ENCODE measurements at regions not wholly inside any gene's neighbourhood (a gene's known extent, or its start where the extent isn't known, plus 50 kb on each side); places are given as distances from the start of the nearest gene placed in this dataset.

DNA sequence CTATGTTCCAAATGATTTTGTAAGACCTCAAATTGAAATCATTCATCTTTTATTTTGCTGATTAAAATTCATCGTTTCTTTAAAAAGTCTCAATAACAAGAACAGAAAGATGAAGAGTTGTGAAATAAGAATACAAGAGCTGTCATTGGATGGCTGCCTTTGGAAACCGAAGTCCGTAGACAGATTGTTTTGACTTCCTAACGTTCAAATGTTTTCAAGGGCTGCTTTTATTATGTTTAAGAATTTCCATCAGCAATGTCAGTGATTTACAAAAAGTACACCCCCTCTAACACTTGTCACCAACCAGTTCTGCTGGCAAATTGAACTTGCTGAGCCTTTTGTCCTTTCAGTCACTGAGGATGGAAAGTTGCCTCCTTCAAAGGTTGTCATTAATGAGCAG is 89.6 kb downstream of the KCNE4 start:
- Histone ChIP-seq H3K9me3 (no peaks in the 10 kb centered on the region), H3K4me1 (no peaks in the 10 kb centered on the region), H3K36me3 (no peaks in the 10 kb centered on the region), H3K27me3 (no peaks in the 10 kb centered on the region), H3K4me3 (no peak overlapping the region), H3K27ac (no peak overlapping the region)
- DNase-seq, result no peak
- intact Hi-C loops (cut with DNase I), result no loop called here
- 80 to 84% methylated on average over 4 of the region's 4 CpGs for WGBS, 2 donors
- TF ChIP-seq POLR2AphosphoS5 (IDR thresholded peaks at IDR 0.05), result no peak
- no peak for TF ChIP-seq POLR2A (IDR thresholded peaks at IDR 0.05)
- TF ChIP-seq EP300 (IDR thresholded peaks at IDR 0.05), result no peak
- TF ChIP-seq, protein P1, sequence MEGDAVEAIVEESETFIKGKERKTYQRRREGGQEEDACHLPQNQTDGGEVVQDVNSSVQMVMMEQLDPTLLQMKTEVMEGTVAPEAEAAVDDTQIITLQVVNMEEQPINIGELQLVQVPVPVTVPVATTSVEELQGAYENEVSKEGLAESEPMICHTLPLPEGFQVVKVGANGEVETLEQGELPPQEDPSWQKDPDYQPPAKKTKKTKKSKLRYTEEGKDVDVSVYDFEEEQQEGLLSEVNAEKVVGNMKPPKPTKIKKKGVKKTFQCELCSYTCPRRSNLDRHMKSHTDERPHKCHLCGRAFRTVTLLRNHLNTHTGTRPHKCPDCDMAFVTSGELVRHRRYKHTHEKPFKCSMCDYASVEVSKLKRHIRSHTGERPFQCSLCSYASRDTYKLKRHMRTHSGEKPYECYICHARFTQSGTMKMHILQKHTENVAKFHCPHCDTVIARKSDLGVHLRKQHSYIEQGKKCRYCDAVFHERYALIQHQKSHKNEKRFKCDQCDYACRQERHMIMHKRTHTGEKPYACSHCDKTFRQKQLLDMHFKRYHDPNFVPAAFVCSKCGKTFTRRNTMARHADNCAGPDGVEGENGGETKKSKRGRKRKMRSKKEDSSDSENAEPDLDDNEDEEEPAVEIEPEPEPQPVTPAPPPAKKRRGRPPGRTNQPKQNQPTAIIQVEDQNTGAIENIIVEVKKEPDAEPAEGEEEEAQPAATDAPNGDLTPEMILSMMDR (IDR thresholded peaks at IDR 0.05), result no peak

- WGBS, 2 donors, result 83 to 92% methylated on average over 7 of the region's 7 CpGs
- H3K9me3 ChIP-seq, result no peaks in the 10 kb centered on the region
- no peaks in the 10 kb centered on the region for H3K4me1 ChIP-seq
- TF ChIP-seq EP300 (IDR thresholded peaks at IDR 0.05) (no peak), POLR2AphosphoS5 (IDR thresholded peaks at IDR 0.05) (no peak), POLR2A (IDR thresholded peaks at IDR 0.05) (no peak)
- TF ChIP-seq, protein P1 (IDR thresholded peaks at IDR 0.05), result no peak
- H3K27ac ChIP-seq, result no peak overlapping the region
- H3K36me3 ChIP-seq, result no peaks in the 10 kb centered on the region
- H3K4me3 ChIP-seq, result no peak overlapping the region
- H3K27me3 ChIP-seq, result no peaks in the 10 kb centered on the region
- intact Hi-C loops (cut with DNase I), result no loop called here
- no peak for DNase-seq
These were observed 90.1 kb downstream of the KCNE4 start for GRCh38 chr2:223142118-223142517.

DNA sequence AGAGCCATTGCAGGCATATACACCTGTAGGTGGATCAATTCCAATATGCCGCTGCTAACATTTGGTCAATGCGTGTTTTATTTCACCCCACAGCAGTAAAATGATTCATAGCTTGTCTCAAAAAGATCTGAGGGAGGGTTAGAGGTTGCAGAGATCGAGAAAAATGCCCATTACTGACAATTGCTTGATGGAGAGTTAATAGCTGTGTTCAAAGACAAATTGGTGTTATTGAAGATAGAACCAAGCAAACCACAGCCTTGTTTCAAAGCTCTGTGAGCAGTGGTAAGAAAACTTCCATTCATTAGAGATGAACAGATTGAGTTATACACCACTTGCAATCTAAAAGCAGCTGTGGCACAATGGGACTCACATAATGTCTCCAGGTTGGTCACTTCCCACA is 95.4 kb downstream of the KCNE4 start:
- Histone ChIP-seq H3K4me1 (no peaks in the 10 kb centered on the region), H3K27me3 (no peaks in the 10 kb centered on the region), H3K9me3 (no peaks in the 10 kb centered on the region), H3K4me3 (no peak overlapping the region), H3K36me3 (no peaks in the 10 kb centered on the region), H3K27ac (no peak overlapping the region)
- intact Hi-C loops (cut with DNase I), result no loop called here
- TF ChIP-seq POLR2AphosphoS5 (IDR thresholded peaks at IDR 0.05) (no peak), EP300 (IDR thresholded peaks at IDR 0.05) (no peak), POLR2A (IDR thresholded peaks at IDR 0.05) (no peak)
- TF ChIP-seq, protein P1 (IDR thresholded peaks at IDR 0.05), result no peak
- 30 to 71% methylated on average over 3 of the region's 3 CpGs for WGBS, 2 donors
- DNase-seq, result no peak

- H3K4me1 ChIP-seq, result no peaks in the 10 kb centered on the region
- no peak overlapping the region for H3K27ac ChIP-seq
- no peaks in the 10 kb centered on the region for H3K36me3 ChIP-seq
- DNase-seq, result no peak
- no peaks in the 10 kb centered on the region for H3K9me3 ChIP-seq
- TF ChIP-seq POLR2A (IDR thresholded peaks at IDR 0.05) (no peak), EP300 (IDR thresholded peaks at IDR 0.05) (no peak), POLR2AphosphoS5 (IDR thresholded peaks at IDR 0.05) (no peak)
- TF ChIP-seq, protein P1 (IDR thresholded peaks at IDR 0.05), result no peak
- no peaks in the 10 kb centered on the region for H3K27me3 ChIP-seq
- no peak overlapping the region for H3K4me3 ChIP-seq
- intact Hi-C loops (cut with DNase I), result no loop called here
- WGBS, 2 donors, result 82 to 94% methylated on average over 3 of the region's 3 CpGs
These were observed 96.5 kb downstream of the KCNE4 start for GRCh38 chr2:223148516-223148915.

DNA sequence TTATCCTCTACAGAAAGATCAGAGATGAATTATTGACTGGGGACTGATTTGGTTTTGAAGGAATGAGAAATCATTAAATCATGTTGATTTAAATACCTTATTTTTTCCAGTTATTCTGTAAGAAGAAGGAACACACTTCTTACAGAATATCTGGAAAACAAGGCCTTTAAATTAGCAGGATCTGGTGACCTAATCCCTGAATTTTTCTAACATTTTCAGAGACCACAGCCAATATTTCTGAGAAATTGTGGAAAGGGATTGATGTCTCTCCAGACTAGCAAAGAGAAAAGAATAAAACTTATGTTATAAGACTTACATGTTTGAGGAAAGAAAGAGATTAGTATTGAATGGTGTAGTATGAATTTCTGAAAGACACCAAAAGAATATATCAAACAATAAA is 104.0 kb downstream of the KCNE4 start:
- intact Hi-C loops (cut with DNase I), result no loop called here
- Histone ChIP-seq H3K27me3 (no peaks in the 10 kb centered on the region), H3K9me3 (no peaks in the 10 kb centered on the region), H3K27ac (no peak overlapping the region), H3K4me1 (no peaks in the 10 kb centered on the region), H3K36me3 (no peaks in the 10 kb centered on the region), H3K4me3 (no peak overlapping the region)
- no peak for DNase-seq
- no peak for TF ChIP-seq POLR2A (IDR thresholded peaks at IDR 0.05)
